GM23338 (cell line): ENCODE measurements at regions not wholly inside any gene's neighbourhood (a gene's known extent, or its start where the extent isn't known, plus 50 kb on each side); places are given as distances from the start of the nearest gene placed in this dataset.

Experiments used
- ATAC-seq: fragments of 200-7000 bp; cut with Tn5 transposase; 3 replicates; pipeline ENCODE4 v1.9.1; 2020
- DNase-seq: peaks from one replicate; pipeline ENCODE4 v3.0.0-alpha.2; 2015; ENCODE audit warnings: low spot score
- H2AFZ ChIP-seq: fragments of 200-600 bp; sonication (generic); 2 replicates; pipeline ENCODE4 v1.8.0; 2016; ENCODE audit warnings: antibody characterized with exemption, mild to moderate bottlenecking, moderate library complexity
- H3F3A ChIP-seq: fragments of 200-600 bp; sonication (generic); replicated peaks from 2 replicates; pipeline ENCODE4 v1.8.0; 2017; ENCODE audit warnings: antibody characterized with exemption, mixed run types, low read depth
- H3K27ac ChIP-seq: fragments of 200-600 bp; sonication (generic); 2 replicates; pipeline ENCODE4 v1.6.1; 2016; ENCODE audit warnings: low read depth
- H3K27me3 ChIP-seq: fragments of 200-600 bp; sonication (generic); 2 replicates; pipeline ENCODE4 v1.8.0; 2016; ENCODE audit warnings: mild to moderate bottlenecking, mixed run types, moderate library complexity; ENCODE audit not compliant: insufficient read depth
- H3K36me3 ChIP-seq: fragments of 200-600 bp; sonication (generic); 2 replicates; pipeline ENCODE4 v1.8.0; 2016; ENCODE audit warnings: mild to moderate bottlenecking; ENCODE audit not compliant: insufficient read depth
- H3K4me1 ChIP-seq: fragments of 200-600 bp; sonication (generic); 2 replicates; pipeline ENCODE4 v1.8.0; 2016; ENCODE audit warnings: mild to moderate bottlenecking, moderate library complexity; ENCODE audit not compliant: insufficient read depth
- H3K4me2 ChIP-seq: fragments of 200-600 bp; sonication (generic); 2 replicates; pipeline ENCODE4 v1.7.1; 2017; ENCODE audit warnings: mixed run types
- H3K4me3 ChIP-seq: fragments of 200-600 bp; sonication (generic); 2 replicates; pipeline ENCODE4 v1.6.1; 2016; ENCODE audit warnings: mixed run types
- H3K79me2 ChIP-seq: fragments of 200-600 bp; sonication (generic); replicated peaks from 2 replicates; pipeline ENCODE4 v1.8.0; 2017; ENCODE audit warnings: mild to moderate bottlenecking; ENCODE audit not compliant: insufficient read depth
- H3K9me2 ChIP-seq: fragments of 200-600 bp; sonication (generic); 2 replicates; pipeline ENCODE4 v1.8.0; 2017; ENCODE audit not compliant: insufficient read depth
- H4K20me1 ChIP-seq: fragments of 200-600 bp; sonication (generic); replicated peaks from 2 replicates; pipeline ENCODE4 v1.8.0; 2017; ENCODE audit warnings: mild to moderate bottlenecking; ENCODE audit not compliant: insufficient read depth
- H3K27ac Mint-ChIP-seq: 2 replicates; pipeline ENCODE4 v1.8.0; 2020; ENCODE audit warnings: inconsistent platforms, mild to moderate bottlenecking, moderate library complexity, mixed read lengths
- H3K27me3 Mint-ChIP-seq: 3 replicates; pipeline ENCODE4 v1.8.0; 2022; ENCODE audit warnings: low read depth, mild to moderate bottlenecking, moderate library complexity, mixed read lengths, inconsistent platforms; ENCODE audit not compliant: insufficient read depth, poor library complexity
- H3K36me3 Mint-ChIP-seq: 3 replicates; pipeline ENCODE4 v1.8.0; 2021; ENCODE audit warnings: low read depth, mild to moderate bottlenecking, inconsistent platforms, moderate library complexity, mixed read lengths
- H3K4me1 Mint-ChIP-seq: 3 replicates; pipeline ENCODE4 v1.8.0; 2020; ENCODE audit warnings: mild to moderate bottlenecking, inconsistent platforms, mixed read lengths
- H3K4me3 Mint-ChIP-seq: 3 replicates; pipeline ENCODE4 v1.8.0; 2021; ENCODE audit warnings: moderate library complexity, mild to moderate bottlenecking, inconsistent platforms, mixed read lengths
- H3K9me3 Mint-ChIP-seq: 3 replicates; pipeline ENCODE4 v1.8.0; 2020; ENCODE audit warnings: moderate library complexity, mild to moderate bottlenecking, inconsistent platforms, mixed read lengths
- CREB1 ChIP-seq: fragments of 250-450 bp; sonication (Bioruptor Pico); IDR thresholded peaks from 2 replicates; pipeline ENCODE4 v1.5.0; 2020; ENCODE audit warnings: low read depth, mild to moderate bottlenecking, moderate library complexity
- CTCF ChIP-seq, 2 experiments: fragments of 200-600 bp in 1 of 2; sonication (generic) in 1 of 2; conservative IDR thresholded peaks; 2 replicates each; pipeline versions ENCODE4 v1.5.1 to v1.6.1; 2016 to 2017; ENCODE audit warnings: antibody characterized with exemption in 2 of 2, low read depth in 2 of 2, mild to moderate bottlenecking in 2 of 2, moderate library complexity in 1 of 2
- ETS1 ChIP-seq: IDR thresholded peaks from 2 replicates; pipeline ENCODE4 v1.6.1; 2016; ENCODE audit warnings: antibody characterized with exemption
- EZH2 ChIP-seq: fragments of 200-600 bp; sonication (generic); IDR thresholded peaks from one replicate; pipeline ENCODE4 v1.8.0; 2017; ENCODE audit warnings: antibody characterized with exemption, mild to moderate bottlenecking, low read depth; ENCODE audit not compliant: unreplicated experiment
- EZH2phosphoT487 ChIP-seq: fragments of 200-600 bp; sonication (generic); IDR thresholded peaks from one replicate; pipeline ENCODE4 v1.8.1; 2018; ENCODE audit warnings: antibody characterized with exemption; ENCODE audit not compliant: unreplicated experiment
- JUNB ChIP-seq: IDR thresholded peaks from one replicate; pipeline ENCODE4 v1.6.1; 2016; ENCODE audit warnings: antibody characterized with exemption; ENCODE audit not compliant: unreplicated experiment
- NANOG ChIP-seq: IDR thresholded peaks from 2 replicates; pipeline ENCODE4 v1.6.1; 2016; ENCODE audit warnings: antibody characterized with exemption, borderline replicate concordance
- POLR2AphosphoS5 ChIP-seq: IDR thresholded peaks from 2 replicates; pipeline ENCODE4 v1.6.1; 2016; ENCODE audit warnings: antibody characterized with exemption, low read depth
- STAT1 ChIP-seq: IDR thresholded peaks from one replicate; pipeline ENCODE4 v1.6.1; 2016; ENCODE audit warnings: antibody characterized with exemption; ENCODE audit not compliant: unreplicated experiment
- ZNF114 ChIP-seq: fragments of 250-450 bp; sonication (Bioruptor Pico); IDR thresholded peaks from 2 replicates; pipeline ENCODE4 v1.5.0; 2020; ENCODE audit warnings: mild to moderate bottlenecking, moderate library complexity
- ZNF331 ChIP-seq: fragments of 250-450 bp; sonication (Bioruptor Pico); IDR thresholded peaks from 2 replicates; pipeline ENCODE4 v1.5.0; 2020; ENCODE audit warnings: low read depth, mild to moderate bottlenecking, moderate library complexity
- ZNF462 ChIP-seq: fragments of 250-450 bp; sonication (Bioruptor Pico); IDR thresholded peaks from 2 replicates; pipeline ENCODE4 v1.5.0; 2020; ENCODE audit warnings: mild to moderate bottlenecking, moderate library complexity

GRCh38 chr7:41855798-41856197 lies 152.9 kb upstream of the INHBA start:
- Mint-ChIP-seq H3K27me3 (peaks cover 4% of the 10 kb centered on the region), H3K36me3 (no peaks in the 10 kb centered on the region), H3K9me3 (no peaks in the 10 kb centered on the region), H3K4me1 (no peaks in the 10 kb centered on the region; the same call in 1 of the 3 replicates), H3K27ac (no peak overlapping the region), H3K4me3 (no peak overlapping the region)
- Histone ChIP-seq H3K4me3 (no peak overlapping the region), H4K20me1 (no peaks in the 10 kb centered on the region), H3F3A (no peaks in the 10 kb centered on the region), H3K9me2 (peaks cover 3% of the 10 kb centered on the region; the same call in 1 of the 2 replicates), H3K27ac (no peak overlapping the region), H3K4me2 (no peak overlapping the region), H3K36me3 (no peaks in the 10 kb centered on the region), H3K79me2 (no peaks in the 10 kb centered on the region), H3K27me3 (no peaks in the 10 kb centered on the region), H2AFZ (no peak overlapping the region), H3K4me1 (no peaks in the 10 kb centered on the region)
- TF ChIP-seq EZH2phosphoT487 (no peak), NANOG (no peak), ZNF331 (no peak), POLR2AphosphoS5 (no peak)
- no peak for DNase-seq
- ATAC-seq = no peak

GRCh38 chr7:41847606-41848005 lies 144.7 kb upstream of the INHBA start:
- H3K9me3 Mint-ChIP-seq = no peaks in the 10 kb centered on the region
- no peaks in the 10 kb centered on the region for H3K36me3 Mint-ChIP-seq
- ATAC-seq = no peak
- no peaks in the 10 kb centered on the region for H3K79me2 ChIP-seq
- H3K27me3 Mint-ChIP-seq = no peaks in the 10 kb centered on the region
- H4K20me1 ChIP-seq = no peaks in the 10 kb centered on the region
- H3K9me2 ChIP-seq = peaks cover 2% of the 10 kb centered on the region; the same call in 1 of the 2 replicates
- no peak overlapping the region for H3K4me3 ChIP-seq
- no peak for DNase-seq
- H3K27ac Mint-ChIP-seq = no peak overlapping the region
- no peaks in the 10 kb centered on the region for H3F3A ChIP-seq
- no peak overlapping the region for H3K4me2 ChIP-seq
- no peak overlapping the region for H3K4me3 Mint-ChIP-seq
- H3K36me3 ChIP-seq = no peaks in the 10 kb centered on the region; the same call in 1 of the 2 replicates
- no peaks in the 10 kb centered on the region; the same call in 2 of the 3 replicates for H3K4me1 Mint-ChIP-seq
- H2AFZ ChIP-seq = no peak overlapping the region
- H3K27me3 ChIP-seq = no peaks in the 10 kb centered on the region
- H3K27ac ChIP-seq = no peak overlapping the region
- no peaks in the 10 kb centered on the region for H3K4me1 ChIP-seq
- TF ChIP-seq STAT1 = no peak
- TF ChIP-seq ETS1 = no peak
- no peak for TF ChIP-seq EZH2phosphoT487
- TF ChIP-seq CTCF (conservative IDR thresholded peaks at IDR 0.05; ENCODE audit: low read depth in 2 of 2) = no peak
- TF ChIP-seq EZH2 = no peak
- no peak for TF ChIP-seq CREB1
- no peak for TF ChIP-seq JUNB
- TF ChIP-seq ZNF114 = no peak
- TF ChIP-seq POLR2AphosphoS5 = no peak
- TF ChIP-seq NANOG = no peak
- TF ChIP-seq ZNF331 = no peak
- no peak for TF ChIP-seq ZNF462 (CRISPR knock-in tag)
